ENCODE measurements at regions not wholly inside any gene's neighbourhood (a gene's known extent, or its start where the extent isn't known, plus 50 kb on each side); places are given as distances from the start of the nearest gene placed in this dataset.

DNA sequence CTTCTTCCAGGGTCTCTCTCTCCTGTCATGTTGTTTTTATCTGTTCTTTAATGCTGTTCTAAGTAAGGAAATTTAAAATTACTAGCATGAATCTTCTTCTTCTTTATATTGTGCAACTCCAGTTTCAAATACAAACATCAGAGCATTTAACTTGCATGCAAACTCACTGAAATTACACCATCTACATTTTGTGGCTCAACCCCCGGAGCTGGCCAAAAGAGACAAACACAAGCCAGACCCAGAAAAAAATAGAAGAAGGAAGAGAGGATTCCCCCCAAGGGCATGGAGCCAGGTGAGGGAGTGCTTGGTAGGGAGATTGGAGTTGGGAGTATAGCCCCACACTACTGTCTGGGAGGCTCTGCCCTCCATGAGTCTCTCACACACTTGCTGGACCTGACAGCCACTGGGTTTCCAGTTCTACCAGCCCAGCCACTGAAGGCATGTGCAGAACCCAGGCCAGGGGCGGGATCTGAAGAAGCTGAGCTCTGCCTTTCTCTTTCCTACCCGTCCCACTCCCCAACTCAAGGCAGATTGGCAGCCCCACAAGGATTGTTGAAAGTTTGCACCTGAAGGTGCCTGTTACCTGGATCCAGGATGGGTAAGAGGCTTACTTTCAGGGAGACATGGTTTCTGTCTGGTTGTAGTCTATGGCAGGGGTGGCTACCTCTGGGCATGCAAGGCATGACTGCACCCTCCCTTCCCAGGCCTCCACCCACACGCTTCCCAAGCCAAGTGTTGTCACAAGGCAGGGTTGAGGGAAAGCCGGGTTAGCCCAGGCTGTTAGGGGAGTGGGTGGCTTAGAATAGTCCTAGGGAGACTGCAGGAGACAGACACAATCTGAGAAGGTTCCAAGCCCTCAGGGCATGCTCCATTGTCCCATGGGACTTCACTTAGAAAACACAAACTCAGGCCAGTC is 297.2 kb downstream of the TGFB2 start:
- no peak for DNase-seq (ENCODE audit: low read depth)
- no peak overlapping the region for H3K4me3 ChIP-seq (ENCODE audit: low read depth, low read length)
- TF ChIP-seq, protein P1, sequence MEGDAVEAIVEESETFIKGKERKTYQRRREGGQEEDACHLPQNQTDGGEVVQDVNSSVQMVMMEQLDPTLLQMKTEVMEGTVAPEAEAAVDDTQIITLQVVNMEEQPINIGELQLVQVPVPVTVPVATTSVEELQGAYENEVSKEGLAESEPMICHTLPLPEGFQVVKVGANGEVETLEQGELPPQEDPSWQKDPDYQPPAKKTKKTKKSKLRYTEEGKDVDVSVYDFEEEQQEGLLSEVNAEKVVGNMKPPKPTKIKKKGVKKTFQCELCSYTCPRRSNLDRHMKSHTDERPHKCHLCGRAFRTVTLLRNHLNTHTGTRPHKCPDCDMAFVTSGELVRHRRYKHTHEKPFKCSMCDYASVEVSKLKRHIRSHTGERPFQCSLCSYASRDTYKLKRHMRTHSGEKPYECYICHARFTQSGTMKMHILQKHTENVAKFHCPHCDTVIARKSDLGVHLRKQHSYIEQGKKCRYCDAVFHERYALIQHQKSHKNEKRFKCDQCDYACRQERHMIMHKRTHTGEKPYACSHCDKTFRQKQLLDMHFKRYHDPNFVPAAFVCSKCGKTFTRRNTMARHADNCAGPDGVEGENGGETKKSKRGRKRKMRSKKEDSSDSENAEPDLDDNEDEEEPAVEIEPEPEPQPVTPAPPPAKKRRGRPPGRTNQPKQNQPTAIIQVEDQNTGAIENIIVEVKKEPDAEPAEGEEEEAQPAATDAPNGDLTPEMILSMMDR (IDR thresholded peaks at IDR 0.05; ENCODE audit: low read depth, low read length, missing control alignments) = no peak

DNA sequence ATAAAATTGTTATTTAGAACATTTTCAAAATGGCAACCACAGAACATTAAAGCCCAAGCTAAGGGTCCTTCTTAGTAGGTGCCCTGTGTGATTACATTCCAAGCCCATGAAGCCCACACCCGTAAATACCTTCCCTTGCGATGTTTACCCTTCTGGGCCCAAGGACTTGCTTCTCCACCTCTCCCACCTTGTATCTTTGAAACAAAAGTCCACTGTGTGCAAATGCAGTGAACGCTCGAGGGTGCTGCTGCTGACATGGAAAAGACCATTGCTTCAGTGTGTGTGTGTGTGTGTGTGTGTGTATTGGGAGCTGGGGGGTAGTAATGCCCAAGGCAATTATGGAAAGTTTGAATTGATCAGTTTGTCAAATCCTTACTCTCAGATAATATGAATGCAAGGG is 298.1 kb downstream of the TGFB2 start:
- no peak overlapping the region for H3K4me3 ChIP-seq (ENCODE audit: low read depth, low read length)
- DNase-seq (ENCODE audit: low read depth) = no peak
- TF ChIP-seq, protein P1 (IDR thresholded peaks at IDR 0.05; ENCODE audit: low read depth, low read length, missing control alignments) = no peak

DNA sequence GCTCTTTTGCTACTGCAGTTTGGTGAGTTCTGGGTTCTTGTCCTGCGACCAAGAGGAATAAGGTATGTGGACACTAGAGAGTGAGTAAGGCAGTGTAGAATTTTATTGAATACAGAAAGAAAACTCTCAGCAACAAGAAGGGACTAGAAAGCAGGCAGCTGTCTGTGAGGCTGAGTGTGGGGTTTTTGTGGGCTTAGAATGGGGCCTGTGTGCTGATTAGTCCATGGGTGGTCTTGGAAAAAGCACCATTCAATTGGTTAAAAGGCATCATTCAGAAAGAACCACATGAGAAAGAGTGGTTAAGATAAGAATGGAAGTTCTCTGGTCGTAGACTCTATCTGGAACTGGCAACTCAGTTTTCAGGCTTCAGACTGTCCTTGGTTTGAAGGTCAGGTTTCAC is 298.8 kb downstream of the TGFB2 start:
- TF ChIP-seq, protein P1 (IDR thresholded peaks at IDR 0.05; ENCODE audit: low read depth, low read length, missing control alignments) = no peak
- H3K4me3 ChIP-seq (ENCODE audit: low read depth, low read length) = no peak overlapping the region
- no peak for DNase-seq (ENCODE audit: low read depth)

DNA sequence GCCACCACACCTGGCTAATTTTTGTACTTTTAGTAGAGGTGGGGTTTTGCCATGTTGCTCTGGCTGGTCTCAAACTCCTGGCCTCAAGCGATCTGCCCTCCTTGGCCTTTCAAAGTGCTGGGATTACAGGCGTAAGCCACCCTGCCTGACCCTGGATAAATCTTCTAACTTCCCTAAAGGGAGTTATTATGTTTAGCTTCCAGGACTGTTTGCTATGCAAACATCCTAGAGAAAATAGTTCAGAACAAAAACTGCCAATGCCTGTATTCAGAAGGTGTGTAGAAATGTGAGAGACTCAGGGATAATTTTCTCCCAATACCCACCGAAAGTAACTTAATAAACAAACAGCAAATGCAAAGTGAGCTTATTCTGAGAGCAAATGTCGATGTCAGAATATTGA is 301.2 kb downstream of the TGFB2 start:
- H3K4me3 ChIP-seq (ENCODE audit: low read depth, low read length) = no peak overlapping the region
- DNase-seq (ENCODE audit: low read depth) = no peak
- TF ChIP-seq, protein P1 (IDR thresholded peaks at IDR 0.05; ENCODE audit: low read depth, low read length, missing control alignments) = no peak

DNA sequence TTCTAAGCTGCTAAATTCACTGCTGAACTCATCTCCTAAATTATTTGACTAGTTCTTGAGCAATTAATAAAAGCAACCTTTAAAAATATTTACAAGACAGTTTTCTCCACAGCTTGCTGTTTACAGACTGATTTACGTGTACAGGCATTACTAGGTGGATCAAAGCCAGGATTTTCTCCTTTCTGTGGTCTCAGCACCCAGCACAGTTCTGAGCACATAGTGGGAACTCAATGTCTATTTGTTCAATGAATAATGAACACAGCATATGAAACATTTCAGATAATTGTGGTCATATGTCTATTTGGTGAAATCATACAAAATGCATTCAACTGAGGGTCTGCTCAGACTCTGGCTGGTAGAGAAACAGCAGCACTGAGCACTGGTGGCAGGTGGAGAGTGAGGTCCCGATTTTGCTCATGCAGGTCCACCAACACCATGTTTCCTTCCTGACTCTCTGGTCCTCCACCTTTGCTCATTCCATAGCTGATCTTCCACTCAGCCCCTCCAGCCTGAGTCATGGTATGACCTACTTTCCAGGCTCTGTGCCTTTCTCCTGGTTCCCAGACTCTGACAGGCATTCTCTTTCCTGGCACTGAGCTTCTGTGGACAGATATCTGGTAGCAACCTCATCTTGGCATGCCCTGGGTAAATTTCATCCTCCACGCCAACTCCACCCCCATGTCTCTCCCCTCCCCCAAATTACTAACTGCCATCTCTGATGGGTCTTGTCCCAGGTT is 311.3 kb downstream of the TGFB2 start:
- TF ChIP-seq, protein P1 (IDR thresholded peaks at IDR 0.05; ENCODE audit: low read depth, low read length, missing control alignments) = no peak
- no peak overlapping the region for H3K4me3 ChIP-seq (ENCODE audit: low read depth, low read length)
- DNase-seq (ENCODE audit: low read depth) = no peak

DNA sequence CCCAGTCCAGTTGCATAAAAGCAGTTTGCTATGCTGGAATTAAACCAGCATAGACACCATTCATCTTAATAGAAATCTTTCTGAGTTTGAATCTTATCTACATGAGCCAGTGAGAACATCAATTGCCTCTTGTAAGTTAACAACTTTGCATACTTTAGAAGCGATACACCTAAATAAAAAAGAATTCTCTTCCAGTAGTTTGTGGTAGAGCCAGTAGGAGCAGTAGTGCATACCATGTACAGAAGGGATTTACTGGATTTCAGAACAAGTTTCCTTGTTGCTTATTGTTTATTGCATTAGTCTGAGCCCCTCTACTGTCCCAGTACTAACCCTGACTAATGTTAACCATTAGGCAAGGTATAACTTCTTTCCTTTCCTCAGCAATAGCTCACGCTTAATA is 313.1 kb downstream of the TGFB2 start:
- H3K4me3 ChIP-seq (ENCODE audit: low read depth, low read length) = no peak overlapping the region
- TF ChIP-seq, protein P1 (IDR thresholded peaks at IDR 0.05; ENCODE audit: low read depth, low read length, missing control alignments) = no peak
- DNase-seq (ENCODE audit: low read depth) = no peak

All from GM12864 (cell line).